ENCODE measurements at regions not wholly inside any gene's neighbourhood (a gene's known extent, or its start where the extent isn't known, plus 50 kb on each side); places are given as distances from the start of the nearest gene placed in this dataset.
"Not testable (repeated sequence)": the region's sequence is repeated elsewhere in the genome, so short reads cannot be mapped to it uniquely, and the experiment has no call there.

- DNase-seq = no peak
Measured at GRCh38 chr1:78301141-78301540, 189.6 kb upstream of the PTGFR start.

- no peak for DNase-seq
Measured at GRCh38 chr1:78303620-78304019, 187.2 kb upstream of the PTGFR start.

DNA sequence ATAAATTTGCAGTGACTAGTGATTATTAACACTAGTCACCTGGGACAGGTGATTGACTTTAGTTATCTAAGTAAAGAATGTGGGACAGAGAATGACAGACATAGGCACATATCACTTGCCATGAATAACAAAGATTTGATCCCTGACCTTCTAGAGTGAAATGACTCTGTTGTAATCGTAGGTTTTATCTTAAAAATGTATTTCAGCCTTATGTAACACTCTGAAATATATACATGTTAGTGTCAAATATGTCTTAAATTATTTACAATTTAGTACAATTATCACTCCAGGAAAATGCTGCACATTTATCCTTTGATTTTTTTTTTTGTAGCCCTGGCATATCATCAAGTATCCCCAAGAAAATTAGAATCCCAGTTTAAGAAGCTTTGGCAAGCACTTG is 186.4 kb upstream of the PTGFR start:
- DNase-seq = no peak

- DNase-seq = no peak
Measured at GRCh38 chr1:78304761-78305160, 186.0 kb upstream of the PTGFR start.

- not testable (repeated sequence) for DNase-seq
Measured at GRCh38 chr1:78310261-78310660, 180.5 kb upstream of the PTGFR start.

DNA sequence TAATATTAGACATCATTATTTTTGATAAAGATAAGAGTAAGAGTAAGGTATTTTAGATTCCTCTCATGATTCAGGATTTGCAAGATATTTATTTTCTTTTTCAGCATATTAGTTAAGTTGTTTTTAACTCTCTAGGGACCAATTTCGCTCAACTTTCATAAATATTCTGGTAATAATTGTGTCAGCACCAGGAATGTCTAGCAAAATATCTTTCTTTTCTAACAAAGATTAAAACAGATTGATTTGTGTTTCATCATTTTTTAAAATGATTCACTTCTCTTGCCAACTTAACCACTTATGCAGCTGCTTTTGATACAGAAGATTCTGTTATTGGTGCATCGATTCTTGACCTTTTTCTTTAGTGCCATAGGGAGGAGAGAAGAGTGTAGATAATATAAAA is 172.8 kb upstream of the PTGFR start:
- no peak for DNase-seq

DNA sequence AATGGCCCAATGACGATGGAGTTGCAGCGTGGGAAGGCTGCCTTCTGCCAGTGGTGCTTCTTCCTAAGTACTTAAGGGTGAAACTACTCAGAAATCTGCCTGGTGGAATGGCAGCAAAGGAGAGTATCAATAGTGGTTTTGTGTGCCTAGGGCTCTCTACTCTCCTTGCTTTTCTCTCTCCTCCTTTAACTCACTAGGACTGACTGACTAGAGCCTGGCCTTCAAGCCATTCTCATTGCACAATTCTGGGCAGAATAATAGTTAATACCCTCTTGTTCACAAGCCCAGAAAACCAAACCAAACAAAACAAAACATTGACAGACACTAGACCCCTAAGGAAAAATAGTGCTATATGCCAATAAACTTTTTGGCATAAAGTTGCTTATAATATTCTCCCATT is 171.2 kb upstream of the PTGFR start:
- no peak for DNase-seq

DNA sequence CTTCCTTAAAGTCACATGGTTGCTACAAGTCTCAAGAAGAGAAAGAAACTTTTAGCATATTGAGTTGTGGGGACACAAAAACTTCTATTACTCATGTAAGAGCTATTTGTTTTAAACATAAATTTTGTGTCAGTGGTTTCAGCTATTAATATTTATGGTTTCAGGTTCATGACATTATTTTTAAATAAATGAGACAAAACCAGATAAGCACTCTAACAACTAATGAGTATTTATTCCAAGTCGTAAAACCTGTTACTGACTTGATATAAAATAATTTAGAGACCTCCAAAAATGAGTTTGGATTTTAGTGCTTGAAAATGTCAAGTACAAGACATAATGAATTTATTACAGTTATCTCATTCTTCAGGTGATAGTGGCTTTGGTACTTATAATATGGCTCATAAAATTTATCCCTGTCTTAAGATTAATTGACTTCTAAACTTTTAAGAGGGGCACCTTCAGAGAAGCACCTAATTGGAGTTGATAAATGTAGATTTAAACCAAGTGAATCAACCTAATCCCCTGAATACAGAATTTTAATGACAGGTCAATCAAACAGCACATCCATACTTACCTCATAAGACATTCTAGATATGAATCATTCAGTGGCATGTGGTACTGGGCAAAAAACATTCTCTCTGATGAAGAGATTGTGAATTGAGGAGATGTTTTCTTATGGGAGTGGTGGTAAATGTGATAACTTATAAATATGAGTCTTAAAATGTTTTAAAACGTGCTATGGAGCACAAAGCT is 167.7 kb upstream of the PTGFR start:
- no peak for DNase-seq

DNA sequence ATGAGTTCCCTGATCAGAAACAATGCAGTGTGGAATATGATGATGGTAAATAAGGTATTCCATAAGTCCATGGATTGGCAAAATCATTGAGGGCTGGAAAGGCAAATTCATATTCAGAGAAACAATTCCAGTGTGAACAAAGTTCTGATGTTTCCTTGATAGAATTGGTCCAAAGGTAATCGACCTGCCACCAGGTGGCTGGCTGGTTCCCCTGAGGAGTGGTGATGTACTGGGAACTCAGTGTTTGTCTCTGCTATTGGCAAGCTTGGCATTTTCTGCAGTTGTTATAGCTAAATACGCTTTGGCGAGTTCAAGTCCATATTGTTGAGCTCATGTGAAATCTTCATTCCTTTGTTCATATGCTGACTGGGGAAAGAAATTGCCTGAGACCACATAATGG is 165.5 kb upstream of the PTGFR start:
- no peak for DNase-seq

- no peak for DNase-seq
Measured at GRCh38 chr1:78329475-78329874, 161.3 kb upstream of the PTGFR start.

DNA sequence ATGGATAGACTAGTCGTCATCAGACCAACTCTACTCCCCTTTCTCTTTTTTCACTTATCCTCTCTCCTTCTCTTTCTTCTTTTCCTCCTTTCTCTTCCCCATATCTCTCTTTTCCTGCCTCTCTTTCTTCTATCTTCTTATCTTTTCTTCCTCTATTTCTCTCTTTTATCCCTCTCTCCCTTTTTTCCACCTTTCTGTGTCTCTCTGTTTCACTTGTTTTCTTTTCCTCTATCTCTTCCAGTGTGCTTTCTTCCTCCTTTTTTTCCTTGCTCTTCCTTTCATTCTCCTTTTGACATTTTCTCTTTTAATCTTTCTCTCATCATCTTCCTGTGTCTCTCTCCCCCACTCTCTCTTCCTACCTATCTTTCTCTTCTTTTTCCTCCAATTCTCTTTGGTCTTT is 159.0 kb upstream of the PTGFR start:
- DNase-seq = no peak

GRCh38 chr1:78333502-78333901 is 157.3 kb upstream of the PTGFR start:
- peak; percentile 48 for DNase-seq

DNA sequence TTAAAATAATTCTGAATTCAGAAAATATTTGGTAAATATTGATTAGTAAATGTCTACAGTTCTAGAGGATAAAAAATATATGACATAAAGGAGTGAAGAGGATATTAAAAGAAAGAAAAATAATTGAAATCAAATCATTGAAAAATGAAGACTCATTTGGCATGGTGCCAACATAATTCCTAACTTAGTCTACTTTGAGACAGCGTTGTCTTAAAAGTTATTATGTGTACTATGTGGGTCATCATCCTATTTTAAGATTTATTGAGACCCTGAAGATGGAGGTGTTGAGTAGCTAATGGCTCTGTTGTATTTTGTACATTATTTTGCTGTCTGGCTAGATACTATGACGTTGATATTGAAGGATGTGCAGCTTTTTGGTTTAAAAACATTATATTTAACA is 156.7 kb upstream of the PTGFR start:
- no peak for DNase-seq

DNA sequence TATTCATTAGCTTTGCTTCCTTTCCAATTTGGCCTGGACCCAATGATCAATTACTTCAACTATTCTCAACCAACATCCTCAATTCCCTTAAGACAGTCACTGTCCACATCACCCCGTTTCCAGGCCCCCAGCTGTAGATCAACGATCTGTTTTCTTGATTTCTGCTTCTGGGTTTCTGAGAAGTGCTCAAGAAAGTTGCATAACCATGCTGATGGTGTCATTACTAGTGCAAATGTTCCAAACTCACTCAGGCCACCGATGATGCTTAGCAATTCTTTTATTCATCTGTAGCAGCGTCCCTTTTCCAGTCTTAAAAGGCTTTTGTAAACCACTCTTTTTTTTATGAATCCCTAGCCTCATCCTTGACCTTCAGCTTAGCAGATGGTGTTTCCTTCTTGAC is 155.8 kb upstream of the PTGFR start:
- no peak for DNase-seq

- not testable (repeated sequence) for DNase-seq
Measured at GRCh38 chr1:78336751-78337150, 154.0 kb upstream of the PTGFR start.

DNA sequence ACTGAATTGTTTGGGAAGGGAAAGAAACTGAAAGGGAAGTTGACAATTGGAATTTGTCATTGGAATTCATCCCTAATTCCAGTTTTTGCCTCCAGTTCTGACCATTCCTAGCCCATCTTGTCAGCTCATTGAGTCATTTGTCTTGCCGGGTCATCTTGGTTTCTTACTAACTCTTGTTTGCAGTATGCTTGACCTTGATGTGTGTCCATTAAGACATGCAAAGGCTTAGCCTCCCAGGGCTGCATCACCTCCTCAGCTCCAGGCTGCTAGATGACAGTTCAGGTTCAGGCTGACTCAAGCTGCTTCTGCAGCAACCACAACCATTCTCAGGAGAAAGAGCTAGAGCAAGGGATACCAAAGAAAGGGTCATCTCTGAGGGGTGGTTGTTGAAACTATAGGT is 151.3 kb upstream of the PTGFR start:
- no peak for DNase-seq

- DNase-seq = no peak
Measured at GRCh38 chr1:78340006-78340405, 150.8 kb upstream of the PTGFR start.

DNA sequence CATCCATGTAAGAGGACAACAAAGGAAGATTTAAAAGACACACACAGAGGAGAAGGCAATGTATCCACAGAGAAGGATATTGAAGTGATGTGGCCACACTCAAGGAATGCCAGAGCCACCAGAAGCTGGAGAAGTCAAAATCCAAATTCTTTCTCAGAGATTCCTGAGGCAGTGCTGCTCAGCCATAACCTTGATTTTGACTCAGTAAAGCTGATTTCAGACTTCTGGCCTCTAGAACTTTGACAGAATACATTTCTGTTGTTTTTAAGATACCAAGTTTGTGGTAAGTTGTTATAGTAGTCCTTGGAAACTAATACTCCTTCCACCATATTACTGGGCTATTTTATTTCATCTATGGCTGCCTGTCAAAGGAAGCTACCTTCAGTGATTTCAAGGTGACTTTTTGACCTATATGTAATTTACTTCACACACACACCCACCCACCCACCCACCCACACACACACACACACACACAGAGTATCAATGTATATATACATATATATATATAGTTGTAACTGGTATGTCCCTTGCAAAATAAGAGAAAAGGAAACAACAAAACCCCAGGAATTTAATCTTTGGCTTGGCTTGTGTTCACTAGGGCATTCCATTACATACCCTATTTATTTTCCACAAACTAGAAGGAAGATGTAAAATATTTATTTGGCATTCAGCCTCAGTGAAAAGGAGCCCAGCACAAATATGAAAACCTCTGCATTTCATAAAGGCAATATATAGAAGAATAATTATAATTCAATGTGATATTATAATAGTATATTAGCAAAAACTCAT is 142.1 kb upstream of the PTGFR start:
- no peak for DNase-seq

DNA sequence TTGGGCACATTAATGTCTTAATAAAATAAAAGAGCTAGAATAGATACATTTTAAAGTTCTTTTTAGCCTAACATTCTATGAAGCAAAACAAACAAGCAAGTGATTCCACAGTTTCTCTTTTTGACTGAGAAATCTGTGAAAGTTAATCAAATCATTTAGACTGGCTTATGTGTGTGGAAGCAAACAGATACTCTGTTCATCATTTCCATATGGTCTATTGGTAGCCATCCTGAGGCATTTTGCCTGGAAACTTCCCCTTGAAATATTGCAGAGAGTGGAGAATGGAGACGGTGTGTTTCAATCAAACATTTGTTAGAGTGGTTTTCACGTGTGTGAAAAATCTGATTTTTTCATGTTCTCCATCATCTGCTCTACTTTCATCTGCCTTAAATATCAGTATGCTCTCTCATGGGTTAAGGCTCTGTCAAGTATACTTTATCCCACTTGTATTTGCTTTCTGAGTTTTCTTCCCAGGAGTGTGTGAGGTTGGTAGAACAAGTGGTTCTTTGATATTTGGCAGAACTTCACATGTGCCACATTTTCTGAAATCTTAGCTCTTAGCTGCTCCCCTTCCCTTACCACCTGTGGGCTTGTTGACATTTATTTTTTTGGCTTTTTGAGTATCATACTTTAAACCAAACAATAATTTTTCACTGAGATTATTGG is 139.1 kb upstream of the PTGFR start:
- DNase-seq = no peak

DNA sequence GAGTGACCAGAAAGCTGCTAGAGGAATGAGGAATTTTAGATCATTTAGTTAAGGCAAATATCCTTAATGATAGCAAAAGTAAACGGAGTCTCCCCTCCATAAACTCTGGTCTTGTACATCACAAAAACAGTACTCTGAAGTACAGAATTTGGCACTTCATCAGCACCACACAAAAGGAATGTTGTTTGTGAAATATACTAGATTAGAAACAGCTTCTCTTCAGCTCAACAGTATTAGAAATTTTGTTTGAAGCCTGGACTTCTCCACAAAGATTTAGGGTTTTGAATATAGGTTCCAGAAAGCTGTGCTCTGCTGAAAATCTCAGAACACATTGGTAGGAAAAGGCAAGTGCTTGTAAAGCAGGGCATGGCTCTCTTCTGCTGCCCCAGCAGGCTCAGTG is 135.1 kb upstream of the PTGFR start:
- DNase-seq = no peak

GRCh38 chr1:78358165-78358564 is 132.6 kb upstream of the PTGFR start:
- no peak for DNase-seq

DNA sequence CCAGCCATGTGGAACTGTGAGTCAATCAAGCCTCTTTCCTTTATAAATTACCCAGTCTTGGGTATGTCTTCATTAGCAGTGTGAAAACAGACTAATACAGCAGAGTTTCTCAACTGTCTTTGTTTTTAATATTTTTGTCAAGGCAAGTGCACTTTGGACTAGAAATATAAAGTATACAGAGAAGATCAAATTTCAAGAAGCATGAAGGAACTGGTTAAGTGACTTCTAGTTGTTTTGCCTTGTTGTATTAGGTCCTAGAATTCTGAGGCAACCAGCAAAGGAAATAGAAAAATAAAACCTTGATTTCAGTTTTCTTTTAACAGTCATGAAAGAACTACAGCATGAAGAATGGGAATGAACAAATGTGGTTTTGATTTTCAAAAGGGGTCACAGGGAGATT is 131.1 kb upstream of the PTGFR start:
- DNase-seq = no peak

- no peak for DNase-seq
Measured at GRCh38 chr1:78360584-78360983, 130.2 kb upstream of the PTGFR start.

DNA sequence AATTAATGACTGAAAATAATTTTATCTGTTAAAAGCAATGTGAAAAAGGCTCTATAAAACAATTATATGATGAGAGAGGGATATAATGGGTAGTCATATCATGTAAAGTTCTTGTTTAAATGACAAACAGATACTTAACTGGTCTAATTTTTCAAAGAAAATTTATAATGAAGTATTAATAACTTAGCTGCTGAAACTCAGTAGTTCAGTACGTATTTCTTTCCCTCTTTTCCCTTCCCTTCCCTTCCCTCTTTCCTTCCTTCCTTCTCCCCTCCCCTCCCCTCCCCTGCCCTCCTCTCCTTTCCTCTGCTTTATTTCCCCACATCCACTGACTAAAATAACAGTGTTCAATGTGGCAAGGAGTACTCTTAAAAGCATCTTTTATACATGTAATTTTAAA is 123.1 kb upstream of the PTGFR start:
- no peak for DNase-seq

Measured in hematopoietic multipotent progenitor cell treated with erythropoietin and hydrocortisone succinate and interleukin-3 and kit ligand, for 6 days (in vitro differentiated cells).